Transverse colon (tissue), 3 donors: ENCODE measurements at regions not wholly inside any gene's neighbourhood (a gene's known extent, or its start where the extent isn't known, plus 50 kb on each side); places are given as distances from the start of the nearest gene placed in this dataset.

Experiments used
- POLR2A ChIP-seq: fragments of 450-650 bp; IDR thresholded peaks from one replicate; pipeline ENCODE4 v1.6.1; 2016; ENCODE audit warnings: antibody characterized with exemption, mild to moderate bottlenecking, moderate library complexity
- TF ChIP-seq, protein P1 (sequence below), 5 experiments: fragments of 200-600 bp in 3 of 5; fragments of 450-650 bp in 2 of 5; sonication (generic) in 3 of 5; IDR thresholded peaks; 1 replicate in 2 of 5; 2 replicates in 3 of 5; pipeline ENCODE4 v1.5.1; 2016 to 2017; ENCODE audit warnings: antibody characterized with exemption in 5 of 5, inconsistent platforms in 3 of 5, mild to moderate bottlenecking in 2 of 5, moderate library complexity in 1 of 5

DNA sequence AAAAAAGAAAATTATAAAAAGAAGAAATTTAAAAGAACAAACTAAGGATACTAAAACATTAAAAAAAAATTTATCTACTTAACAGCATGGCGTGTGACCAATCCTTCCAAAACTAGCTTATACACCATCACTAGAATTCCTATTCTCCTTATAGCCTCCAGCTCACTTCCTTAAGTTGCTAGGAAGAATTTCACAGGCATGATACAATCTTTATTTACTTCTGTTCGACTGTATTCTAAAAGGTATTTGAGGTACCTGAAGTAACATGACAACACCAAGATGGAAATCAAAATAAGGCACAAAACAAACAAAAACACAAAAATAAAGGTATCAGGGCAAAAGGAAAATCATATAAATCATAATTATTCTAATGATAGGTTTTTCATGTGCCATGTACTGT, 360.7 kb downstream of the FIGN start:
- TF ChIP-seq, protein P1, sequence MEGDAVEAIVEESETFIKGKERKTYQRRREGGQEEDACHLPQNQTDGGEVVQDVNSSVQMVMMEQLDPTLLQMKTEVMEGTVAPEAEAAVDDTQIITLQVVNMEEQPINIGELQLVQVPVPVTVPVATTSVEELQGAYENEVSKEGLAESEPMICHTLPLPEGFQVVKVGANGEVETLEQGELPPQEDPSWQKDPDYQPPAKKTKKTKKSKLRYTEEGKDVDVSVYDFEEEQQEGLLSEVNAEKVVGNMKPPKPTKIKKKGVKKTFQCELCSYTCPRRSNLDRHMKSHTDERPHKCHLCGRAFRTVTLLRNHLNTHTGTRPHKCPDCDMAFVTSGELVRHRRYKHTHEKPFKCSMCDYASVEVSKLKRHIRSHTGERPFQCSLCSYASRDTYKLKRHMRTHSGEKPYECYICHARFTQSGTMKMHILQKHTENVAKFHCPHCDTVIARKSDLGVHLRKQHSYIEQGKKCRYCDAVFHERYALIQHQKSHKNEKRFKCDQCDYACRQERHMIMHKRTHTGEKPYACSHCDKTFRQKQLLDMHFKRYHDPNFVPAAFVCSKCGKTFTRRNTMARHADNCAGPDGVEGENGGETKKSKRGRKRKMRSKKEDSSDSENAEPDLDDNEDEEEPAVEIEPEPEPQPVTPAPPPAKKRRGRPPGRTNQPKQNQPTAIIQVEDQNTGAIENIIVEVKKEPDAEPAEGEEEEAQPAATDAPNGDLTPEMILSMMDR (IDR thresholded peaks at IDR 0.05): no peak
- TF ChIP-seq POLR2A: no peak
